H9 (cell line): ENCODE measurements at regions not wholly inside any gene's neighbourhood (a gene's known extent, or its start where the extent isn't known, plus 50 kb on each side); places are given as distances from the start of the nearest gene placed in this dataset.

ENCODE experiments used
- DNase-seq: peaks from one replicate; pipeline ENCODE4 v3.0.0-alpha.2; 2017
- H2AFZ ChIP-seq: one replicate; pipeline ENCODE4 v1.6.1; 2013; ENCODE audit warnings: mild to moderate bottlenecking, low read length, control low read depth, moderate library complexity
- H2AK5ac ChIP-seq: 2 replicates; pipeline ENCODE4 v1.6.1; 2013; ENCODE audit warnings: low read length, control low read depth, mixed read lengths; ENCODE audit not compliant: insufficient read length
- H2BK120ac ChIP-seq: one replicate; pipeline ENCODE4 v1.6.1; 2013; ENCODE audit warnings: low read depth, mild to moderate bottlenecking, low read length, control low read depth, inconsistent platforms; ENCODE audit not compliant: poor library complexity, severe bottlenecking
- H2BK12ac ChIP-seq: 2 replicates; pipeline ENCODE4 v1.6.1; 2013; ENCODE audit warnings: low read length, control low read depth, mixed read lengths, low read depth; ENCODE audit not compliant: insufficient read length
- H2BK15ac ChIP-seq: 2 replicates; pipeline ENCODE4 v1.6.1; 2013; ENCODE audit warnings: low read depth, low read length, control low read depth
- H2BK20ac ChIP-seq: one replicate; pipeline ENCODE4 v1.6.1; 2013; ENCODE audit warnings: low read depth, mild to moderate bottlenecking, low read length, control low read depth, inconsistent platforms; ENCODE audit not compliant: poor library complexity, severe bottlenecking
- H2BK5ac ChIP-seq: 2 replicates; pipeline ENCODE4 v1.6.1; 2013; ENCODE audit warnings: low read length, control low read depth, mixed read lengths; ENCODE audit not compliant: insufficient read length
- H3K14ac ChIP-seq: 2 replicates; pipeline ENCODE4 v1.6.1; 2013; ENCODE audit warnings: low read length, control low read depth; ENCODE audit not compliant: insufficient read depth
- H3K18ac ChIP-seq: 2 replicates; pipeline ENCODE4 v1.6.1; 2013; ENCODE audit warnings: low read depth, mild to moderate bottlenecking, mixed read lengths, low read length, control low read depth; ENCODE audit not compliant: insufficient read length
- H3K23ac ChIP-seq: 2 replicates; pipeline ENCODE4 v1.6.1; 2013; ENCODE audit warnings: low read length, control low read depth, mixed read lengths, low read depth; ENCODE audit not compliant: insufficient read length
- H3K23me2 ChIP-seq: 2 replicates; pipeline ENCODE4 v1.6.1; 2013; ENCODE audit warnings: low read depth, mild to moderate bottlenecking, mixed read lengths, low read length, control low read depth; ENCODE audit not compliant: insufficient read length, poor library complexity, severe bottlenecking
- H3K27ac ChIP-seq: 2 replicates; pipeline ENCODE4 v1.5.1; 2013; ENCODE audit warnings: low read length, control low read depth, mixed read lengths, low read depth; ENCODE audit not compliant: insufficient read length
- H3K27me3 ChIP-seq: 2 replicates; pipeline ENCODE4 v1.6.1; 2013; ENCODE audit warnings: low read length, control low read depth, inconsistent platforms; ENCODE audit not compliant: insufficient read depth
- H3K4ac ChIP-seq: 2 replicates; pipeline ENCODE4 v1.6.1; 2013; ENCODE audit warnings: low read depth, mild to moderate bottlenecking, control low read depth, inconsistent platforms, low read length, moderate library complexity
- H3K4me1 ChIP-seq: 2 replicates; pipeline ENCODE4 v1.6.1; 2013; ENCODE audit warnings: low read length, control low read depth, inconsistent platforms; ENCODE audit not compliant: insufficient read depth
- H3K4me2 ChIP-seq: 2 replicates; pipeline ENCODE4 v1.6.1; 2013; ENCODE audit warnings: low read length, control low read depth, mixed read lengths; ENCODE audit not compliant: insufficient read length, insufficient read depth
- H3K56ac ChIP-seq: 2 replicates; pipeline ENCODE4 v1.6.1; 2013; ENCODE audit warnings: low read depth, mild to moderate bottlenecking, mixed read lengths, low read length, control low read depth; ENCODE audit not compliant: insufficient read length
- H3K79me1 ChIP-seq: 2 replicates; pipeline ENCODE4 v1.6.1; 2013; ENCODE audit warnings: low read depth, mild to moderate bottlenecking, moderate library complexity, low read length, control low read depth, inconsistent platforms; ENCODE audit not compliant: insufficient read depth, poor library complexity, severe bottlenecking
- H3K79me2 ChIP-seq: 2 replicates; pipeline ENCODE4 v1.6.1; 2013; ENCODE audit warnings: low read length, control low read depth, inconsistent platforms; ENCODE audit not compliant: insufficient read depth
- H3K9ac ChIP-seq: 2 replicates; pipeline ENCODE4 v1.6.1; 2013; ENCODE audit warnings: low read length, control low read depth, mixed read lengths; ENCODE audit not compliant: insufficient read length; ENCODE audit errors: extremely low read depth
- H3K9me3 ChIP-seq: one replicate; pipeline ENCODE4 v1.6.1; 2013; ENCODE audit warnings: low read depth, low read length, inconsistent platforms; ENCODE audit not compliant: control insufficient read depth
- H3T11ph ChIP-seq: one replicate; pipeline ENCODE4 v1.6.1; 2013; ENCODE audit warnings: mild to moderate bottlenecking, low read length, control low read depth, inconsistent platforms
- H4K20me1 ChIP-seq: one replicate; pipeline ENCODE4 v1.6.1; 2013; ENCODE audit not compliant: control insufficient read depth, insufficient read length, insufficient read depth
- H4K5ac ChIP-seq: 2 replicates; pipeline ENCODE4 v1.6.1; 2013; ENCODE audit warnings: low read depth, mild to moderate bottlenecking, mixed read lengths, low read length, control low read depth; ENCODE audit not compliant: insufficient read length
- H4K8ac ChIP-seq: replicated peaks from 2 replicates; pipeline ENCODE4 v1.6.1; 2013; ENCODE audit warnings: low read length, control low read depth, mixed read lengths, low read depth; ENCODE audit not compliant: insufficient read length
- H4K91ac ChIP-seq: 2 replicates; pipeline ENCODE4 v1.6.1; 2013; ENCODE audit warnings: low read depth, mild to moderate bottlenecking, moderate library complexity, mixed read lengths, low read length, control low read depth; ENCODE audit not compliant: insufficient read length
- H3K27ac Mint-ChIP-seq, 3 experiments: 2 replicates in 2 of 3; 3 replicates in 1 of 3; pipeline ENCODE4 v1.8.0; 2020 to 2021; ENCODE audit warnings: mixed read lengths in 3 of 3, mild to moderate bottlenecking in 1 of 3, moderate library complexity in 1 of 3
- H3K27me3 Mint-ChIP-seq: 2 replicates; pipeline ENCODE4 v1.8.0; 2021; ENCODE audit warnings: low read depth, mild to moderate bottlenecking, moderate library complexity, mixed read lengths
- H3K36me3 Mint-ChIP-seq, 3 experiments: 2 replicates in 2 of 3; 3 replicates in 1 of 3; pipeline ENCODE4 v1.8.0; 2020 to 2021; ENCODE audit warnings: low read depth in 3 of 3, mixed read lengths in 3 of 3; ENCODE audit not compliant: insufficient read depth in 1 of 3
- H3K4me1 Mint-ChIP-seq, 2 experiments: 2 replicates each; pipeline ENCODE4 v1.8.0; 2020; ENCODE audit warnings: mixed read lengths in 2 of 2
- H3K4me3 Mint-ChIP-seq, 2 experiments: 2 replicates in 1 of 2; 3 replicates in 1 of 2; pipeline ENCODE4 v1.8.0; 2020 to 2021; ENCODE audit warnings: mild to moderate bottlenecking in 2 of 2, mixed read lengths in 2 of 2, moderate library complexity in 1 of 2
- H3K9me3 Mint-ChIP-seq, 2 experiments: 2 replicates in 1 of 2; 3 replicates in 1 of 2; pipeline ENCODE4 v1.8.0; 2020; ENCODE audit warnings: mild to moderate bottlenecking in 2 of 2, mixed read lengths in 2 of 2, moderate library complexity in 1 of 2
- WGBS: extraction: QIAGEN DNeasy Blood & Tissue Kit; methylation state at CpG from one replicate; pipeline ENCODE4 v1.1.7; 2013; ENCODE audit warnings: missing lambda C conversion rate, low lambda C conversion rate, mixed read lengths; ENCODE audit not compliant: insufficient read length; ENCODE audit errors: extremely low coverage; 5-methylcytosine and 5-hydroxymethylcytosine counted together
- TF ChIP-seq, protein P1 (sequence below): fragments of 200-600 bp; sonication (generic); conservative IDR thresholded peaks from 3 replicates; pipeline ENCODE4 v1.8.0; 2021; ENCODE audit warnings: antibody characterized with exemption, mild to moderate bottlenecking

DNA sequence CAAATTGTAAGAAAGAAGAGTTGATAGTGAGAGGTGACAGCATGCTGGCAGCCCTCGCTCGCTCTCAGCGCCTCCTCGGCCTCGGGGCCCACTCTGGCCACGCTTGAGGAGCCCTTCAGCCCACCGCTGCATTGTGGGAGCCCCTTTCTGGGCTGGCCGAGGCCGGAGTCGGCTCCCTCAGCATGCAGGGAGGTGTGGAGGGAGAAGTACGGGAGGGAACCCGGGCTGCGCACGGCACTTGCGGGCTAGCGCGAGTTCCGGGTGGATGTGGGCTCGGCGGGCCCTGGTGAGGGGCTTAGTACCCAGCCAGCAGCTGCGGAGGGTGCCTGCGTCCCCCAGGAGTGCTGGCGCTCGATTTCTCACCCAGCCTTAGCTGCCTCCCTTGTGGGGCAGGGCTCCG, 539.7 kb upstream of the CCDC179 start:
- Histone ChIP-seq H3K4ac (no peak overlapping the region), H4K91ac (no peak overlapping the region), H3K4me1 (no peaks in the 10 kb centered on the region), H3K23me2 (peaks cover 2% of the 10 kb centered on the region), H3T11ph (no peak overlapping the region), H2BK20ac (no peak overlapping the region), H2BK15ac (no peak overlapping the region), H3K79me1 (no peaks in the 10 kb centered on the region), H3K18ac (no peak overlapping the region), H4K8ac (no peak overlapping the region), H2BK120ac (no peak overlapping the region), H2AK5ac (no peak overlapping the region), H2AFZ (no peak overlapping the region), H3K4me2 (no peak overlapping the region), H2BK5ac (no peak overlapping the region), H3K23ac (no peak overlapping the region), H3K9me3 (no peaks in the 10 kb centered on the region), H3K27me3 (no peaks in the 10 kb centered on the region), H3K56ac (no peak overlapping the region), H2BK12ac (no peak overlapping the region), H3K27ac (no peak overlapping the region), H4K5ac (no peak overlapping the region), H3K9ac (no peak overlapping the region), H3K14ac (no peak overlapping the region), H4K20me1 (no peaks in the 10 kb centered on the region), H3K79me2 (no peaks in the 10 kb centered on the region)
- no CpG with 5 or more reads among the region's 25 CpGs for WGBS
- H3K4me1 Mint-ChIP-seq: no peaks in the 10 kb centered on the region
- H3K9me3 Mint-ChIP-seq: peaks cover 9% of the 10 kb centered on the region in 2 experiments
- H3K4me3 Mint-ChIP-seq: no peak overlapping the region
- TF ChIP-seq, protein P1, sequence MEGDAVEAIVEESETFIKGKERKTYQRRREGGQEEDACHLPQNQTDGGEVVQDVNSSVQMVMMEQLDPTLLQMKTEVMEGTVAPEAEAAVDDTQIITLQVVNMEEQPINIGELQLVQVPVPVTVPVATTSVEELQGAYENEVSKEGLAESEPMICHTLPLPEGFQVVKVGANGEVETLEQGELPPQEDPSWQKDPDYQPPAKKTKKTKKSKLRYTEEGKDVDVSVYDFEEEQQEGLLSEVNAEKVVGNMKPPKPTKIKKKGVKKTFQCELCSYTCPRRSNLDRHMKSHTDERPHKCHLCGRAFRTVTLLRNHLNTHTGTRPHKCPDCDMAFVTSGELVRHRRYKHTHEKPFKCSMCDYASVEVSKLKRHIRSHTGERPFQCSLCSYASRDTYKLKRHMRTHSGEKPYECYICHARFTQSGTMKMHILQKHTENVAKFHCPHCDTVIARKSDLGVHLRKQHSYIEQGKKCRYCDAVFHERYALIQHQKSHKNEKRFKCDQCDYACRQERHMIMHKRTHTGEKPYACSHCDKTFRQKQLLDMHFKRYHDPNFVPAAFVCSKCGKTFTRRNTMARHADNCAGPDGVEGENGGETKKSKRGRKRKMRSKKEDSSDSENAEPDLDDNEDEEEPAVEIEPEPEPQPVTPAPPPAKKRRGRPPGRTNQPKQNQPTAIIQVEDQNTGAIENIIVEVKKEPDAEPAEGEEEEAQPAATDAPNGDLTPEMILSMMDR: no peak
- H3K27ac Mint-ChIP-seq: no peak overlapping the region
- H3K27me3 Mint-ChIP-seq: no peaks in the 10 kb centered on the region
- DNase-seq: no peak
- H3K36me3 Mint-ChIP-seq: peaks cover 1 to 11% (median 6%) of the 10 kb centered on the region in 3 experiments; a peak in 4 of 7 replicates
